ENCODE measurements at regions not wholly inside any gene's neighbourhood (a gene's known extent, or its start where the extent isn't known, plus 50 kb on each side); places are given as distances from the start of the nearest gene placed in this dataset.

- TF ChIP-seq POLR2AphosphoS5 (IDR thresholded peaks at IDR 0.05; ENCODE audit: low read depth, low read length) = no peak
- no peak for TF ChIP-seq POLR2A (IDR thresholded peaks at IDR 0.05; ENCODE audit: low read depth, low read length)
These were observed 89.8 kb upstream of the COL1A2 start for GRCh38 chr7:94304878-94305277.
